ENCODE measurements at regions not wholly inside any gene's neighbourhood (a gene's known extent, or its start where the extent isn't known, plus 50 kb on each side); places are given as distances from the start of the nearest gene placed in this dataset.

GRCh38 chr5:54821445-54822323, 163.7 kb downstream of the ESM1 start:
- Histone ChIP-seq H3K9me2 (replicated peaks; ENCODE audit: low read depth, low read length) (no peaks in the 10 kb centered on the region), H3K79me2 (ENCODE audit: insufficient read depth, low read length) (no peaks in the 10 kb centered on the region), H3K4me2 (ENCODE audit: low read depth, low read length, poor library complexity, severe bottlenecking) (no peak overlapping the region), H4K20me1 (ENCODE audit: insufficient read depth, low read length, poor library complexity, severe bottlenecking) (no peaks in the 10 kb centered on the region), H3K4me1 (ENCODE audit: insufficient read depth, low read length, poor library complexity, severe bottlenecking) (no peaks in the 10 kb centered on the region), H3K27me3 (ENCODE audit: insufficient read depth, low read length, poor library complexity, severe bottlenecking) (no peaks in the 10 kb centered on the region), H3K4me3 (ENCODE audit: low read length, poor library complexity, severe bottlenecking) (no peak overlapping the region), H3K9ac (ENCODE audit: low read depth, low read length, poor library complexity, severe bottlenecking) (no peak overlapping the region), H3F3A (ENCODE audit: low read depth) (no peaks in the 10 kb centered on the region), H3K36me3 (ENCODE audit: insufficient read depth, low read length) (no peaks in the 10 kb centered on the region), H2AFZ (ENCODE audit: low read length) (no peak overlapping the region), H3K9me3 (ENCODE audit: insufficient read depth, low read depth, low read length) (no peaks in the 10 kb centered on the region)
- TF ChIP-seq, protein P1, sequence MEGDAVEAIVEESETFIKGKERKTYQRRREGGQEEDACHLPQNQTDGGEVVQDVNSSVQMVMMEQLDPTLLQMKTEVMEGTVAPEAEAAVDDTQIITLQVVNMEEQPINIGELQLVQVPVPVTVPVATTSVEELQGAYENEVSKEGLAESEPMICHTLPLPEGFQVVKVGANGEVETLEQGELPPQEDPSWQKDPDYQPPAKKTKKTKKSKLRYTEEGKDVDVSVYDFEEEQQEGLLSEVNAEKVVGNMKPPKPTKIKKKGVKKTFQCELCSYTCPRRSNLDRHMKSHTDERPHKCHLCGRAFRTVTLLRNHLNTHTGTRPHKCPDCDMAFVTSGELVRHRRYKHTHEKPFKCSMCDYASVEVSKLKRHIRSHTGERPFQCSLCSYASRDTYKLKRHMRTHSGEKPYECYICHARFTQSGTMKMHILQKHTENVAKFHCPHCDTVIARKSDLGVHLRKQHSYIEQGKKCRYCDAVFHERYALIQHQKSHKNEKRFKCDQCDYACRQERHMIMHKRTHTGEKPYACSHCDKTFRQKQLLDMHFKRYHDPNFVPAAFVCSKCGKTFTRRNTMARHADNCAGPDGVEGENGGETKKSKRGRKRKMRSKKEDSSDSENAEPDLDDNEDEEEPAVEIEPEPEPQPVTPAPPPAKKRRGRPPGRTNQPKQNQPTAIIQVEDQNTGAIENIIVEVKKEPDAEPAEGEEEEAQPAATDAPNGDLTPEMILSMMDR (conservative IDR thresholded peaks at IDR 0.05; ENCODE audit: low read length) = no peak
- TF ChIP-seq EZH2phosphoT487 (IDR thresholded peaks at IDR 0.05; ENCODE audit: borderline replicate concordance) = no peak

DNA sequence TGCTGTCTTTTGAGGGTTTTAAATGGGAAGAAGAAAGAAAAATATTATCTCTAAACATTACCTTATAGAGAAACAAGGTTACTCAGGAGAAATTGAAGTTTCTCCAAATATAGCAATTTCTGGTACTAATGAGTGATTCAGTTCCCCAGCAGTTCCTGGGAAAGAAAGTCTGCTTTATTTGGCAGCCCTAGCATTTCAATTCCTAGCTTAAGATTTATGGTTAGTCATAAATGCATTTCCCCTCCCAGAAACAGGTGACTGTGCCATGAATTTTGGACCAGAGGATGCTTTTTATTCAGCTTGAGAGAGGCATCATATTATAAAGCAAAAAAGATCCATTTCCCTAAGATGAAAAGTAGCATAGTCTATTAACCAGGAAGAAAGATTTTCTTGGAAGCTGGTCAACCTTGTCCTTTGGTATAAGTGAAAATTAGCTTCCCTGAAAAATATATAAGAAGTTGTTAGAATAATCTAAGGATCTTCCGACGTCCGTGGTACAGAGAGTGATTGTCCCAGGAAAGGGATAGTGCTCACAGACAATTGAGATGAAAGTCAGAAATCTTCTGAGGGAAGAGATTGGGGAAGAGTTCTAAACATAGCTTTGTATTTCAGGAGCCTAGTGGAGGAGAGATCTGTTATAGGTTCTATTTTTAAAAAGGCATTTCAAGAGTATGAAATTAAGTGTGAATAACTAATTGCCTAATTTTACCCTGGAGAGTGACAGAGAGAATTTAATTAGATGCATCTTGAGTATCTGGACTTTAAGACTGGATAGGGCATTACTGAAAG, 164.9 kb downstream of the ESM1 start:
- Histone ChIP-seq H3K9me3 (ENCODE audit: insufficient read depth, low read depth, low read length) (no peaks in the 10 kb centered on the region), H3K4me3 (ENCODE audit: low read length, poor library complexity, severe bottlenecking) (no peak overlapping the region), H3K36me3 (ENCODE audit: insufficient read depth, low read length) (no peaks in the 10 kb centered on the region), H3K9me2 (replicated peaks; ENCODE audit: low read depth, low read length) (no peaks in the 10 kb centered on the region), H3K4me1 (ENCODE audit: insufficient read depth, low read length, poor library complexity, severe bottlenecking) (no peaks in the 10 kb centered on the region), H3K27me3 (ENCODE audit: insufficient read depth, low read length, poor library complexity, severe bottlenecking) (no peaks in the 10 kb centered on the region), H3F3A (ENCODE audit: low read depth) (no peaks in the 10 kb centered on the region), H2AFZ (ENCODE audit: low read length) (no peak overlapping the region), H3K9ac (ENCODE audit: low read depth, low read length, poor library complexity, severe bottlenecking) (no peak overlapping the region), H4K20me1 (ENCODE audit: insufficient read depth, low read length, poor library complexity, severe bottlenecking) (no peaks in the 10 kb centered on the region), H3K79me2 (ENCODE audit: insufficient read depth, low read length) (no peaks in the 10 kb centered on the region), H3K4me2 (ENCODE audit: low read depth, low read length, poor library complexity, severe bottlenecking) (no peak overlapping the region)
- TF ChIP-seq, protein P1 (conservative IDR thresholded peaks at IDR 0.05; ENCODE audit: low read length) = no peak
- TF ChIP-seq EZH2phosphoT487 (IDR thresholded peaks at IDR 0.05; ENCODE audit: borderline replicate concordance) = no peak

- Histone ChIP-seq H3K9me2 (replicated peaks; ENCODE audit: low read depth, low read length) (no peaks in the 10 kb centered on the region), H3F3A (ENCODE audit: low read depth) (no peaks in the 10 kb centered on the region), H3K4me2 (ENCODE audit: low read depth, low read length, poor library complexity, severe bottlenecking) (no peak overlapping the region), H3K9me3 (ENCODE audit: insufficient read depth, low read depth, low read length) (no peaks in the 10 kb centered on the region), H3K27me3 (ENCODE audit: insufficient read depth, low read length, poor library complexity, severe bottlenecking) (no peaks in the 10 kb centered on the region), H3K36me3 (ENCODE audit: insufficient read depth, low read length) (no peaks in the 10 kb centered on the region), H3K4me3 (ENCODE audit: low read length, poor library complexity, severe bottlenecking) (no peak overlapping the region), H3K79me2 (ENCODE audit: insufficient read depth, low read length) (no peaks in the 10 kb centered on the region), H4K20me1 (ENCODE audit: insufficient read depth, low read length, poor library complexity, severe bottlenecking) (no peaks in the 10 kb centered on the region), H3K9ac (ENCODE audit: low read depth, low read length, poor library complexity, severe bottlenecking) (no peak overlapping the region), H3K4me1 (ENCODE audit: insufficient read depth, low read length, poor library complexity, severe bottlenecking) (no peaks in the 10 kb centered on the region), H2AFZ (ENCODE audit: low read length) (no peak overlapping the region)
- TF ChIP-seq, protein P1 (conservative IDR thresholded peaks at IDR 0.05; ENCODE audit: low read length) = no peak
- no peak for TF ChIP-seq EZH2phosphoT487 (IDR thresholded peaks at IDR 0.05; ENCODE audit: borderline replicate concordance)
Observed at GRCh38 chr5:54807421-54807820, 178.0 kb downstream of the ESM1 start.

All from Loucy (cell line).